ENCODE measurements at regions not wholly inside any gene's neighbourhood (a gene's known extent, or its start where the extent isn't known, plus 50 kb on each side); places are given as distances from the start of the nearest gene placed in this dataset.
"Not testable (repeated sequence)": the region's sequence is repeated elsewhere in the genome, so short reads cannot be mapped to it uniquely, and the experiment has no call there.

DNA sequence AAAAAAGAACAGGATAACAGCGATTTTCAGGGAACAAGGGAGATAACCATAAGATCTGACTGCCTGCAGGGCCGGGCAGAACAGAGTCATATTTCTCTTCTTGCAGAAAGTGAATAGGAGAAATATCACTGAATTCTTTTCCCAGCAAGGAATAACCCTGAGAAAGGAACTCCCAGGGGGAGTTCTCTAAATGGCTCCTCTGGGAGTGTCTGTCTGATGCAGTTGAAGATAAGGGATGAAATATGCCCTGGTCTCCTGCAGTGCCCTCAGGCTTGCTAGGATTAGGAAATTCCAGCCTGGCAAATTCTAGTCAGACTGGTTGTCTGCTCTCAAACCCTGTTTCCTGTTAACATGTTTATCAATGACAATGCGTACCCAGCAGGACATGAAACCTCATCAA, 830.8 kb upstream of the TMEFF2 start:
- TF ChIP-seq POLR2A (IDR thresholded peaks at IDR 0.05): not testable (repeated sequence)
- TF ChIP-seq, protein P1, sequence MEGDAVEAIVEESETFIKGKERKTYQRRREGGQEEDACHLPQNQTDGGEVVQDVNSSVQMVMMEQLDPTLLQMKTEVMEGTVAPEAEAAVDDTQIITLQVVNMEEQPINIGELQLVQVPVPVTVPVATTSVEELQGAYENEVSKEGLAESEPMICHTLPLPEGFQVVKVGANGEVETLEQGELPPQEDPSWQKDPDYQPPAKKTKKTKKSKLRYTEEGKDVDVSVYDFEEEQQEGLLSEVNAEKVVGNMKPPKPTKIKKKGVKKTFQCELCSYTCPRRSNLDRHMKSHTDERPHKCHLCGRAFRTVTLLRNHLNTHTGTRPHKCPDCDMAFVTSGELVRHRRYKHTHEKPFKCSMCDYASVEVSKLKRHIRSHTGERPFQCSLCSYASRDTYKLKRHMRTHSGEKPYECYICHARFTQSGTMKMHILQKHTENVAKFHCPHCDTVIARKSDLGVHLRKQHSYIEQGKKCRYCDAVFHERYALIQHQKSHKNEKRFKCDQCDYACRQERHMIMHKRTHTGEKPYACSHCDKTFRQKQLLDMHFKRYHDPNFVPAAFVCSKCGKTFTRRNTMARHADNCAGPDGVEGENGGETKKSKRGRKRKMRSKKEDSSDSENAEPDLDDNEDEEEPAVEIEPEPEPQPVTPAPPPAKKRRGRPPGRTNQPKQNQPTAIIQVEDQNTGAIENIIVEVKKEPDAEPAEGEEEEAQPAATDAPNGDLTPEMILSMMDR (IDR thresholded peaks at IDR 0.05): not testable (repeated sequence)

All from breast epithelium (tissue), 3 donors.